ENCODE measurements at regions not wholly inside any gene's neighbourhood (a gene's known extent, or its start where the extent isn't known, plus 50 kb on each side); places are given as distances from the start of the nearest gene placed in this dataset.

DNA sequence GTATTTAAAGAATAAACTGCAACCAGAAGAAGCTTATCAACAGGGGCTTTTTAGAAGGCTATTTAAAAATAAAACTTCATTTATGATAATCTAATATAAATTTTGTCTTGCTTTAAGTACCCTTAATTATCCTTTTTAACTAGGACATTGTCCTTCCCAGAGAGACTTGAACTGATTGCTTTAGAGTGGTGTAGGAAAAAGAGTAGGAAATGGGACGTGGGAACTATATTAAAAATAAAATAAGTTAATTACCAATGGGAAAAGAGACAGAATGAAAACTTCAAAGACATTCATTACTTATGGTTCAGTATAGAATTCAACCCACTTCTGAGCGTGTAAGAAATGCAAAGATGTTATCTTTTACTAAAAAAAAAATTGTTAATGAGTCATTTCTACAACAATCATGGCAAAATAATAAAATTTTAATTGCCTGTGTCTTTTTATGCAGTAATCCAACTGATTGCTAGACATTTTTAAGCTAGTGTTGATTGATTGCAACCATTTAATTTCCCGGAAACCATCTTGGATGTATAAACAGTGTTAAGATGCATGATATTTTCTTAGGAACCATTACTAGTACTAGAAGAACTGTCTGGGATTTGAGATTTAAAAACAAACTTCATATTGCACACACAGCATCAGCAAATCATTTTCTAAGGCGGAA, 298.8 kb upstream of the UMPS start:
- DNase-seq, result no peak
- no peaks in the 10 kb centered on the region for H3K36me3 ChIP-seq
- no peaks in the 10 kb centered on the region for H3K4me1 ChIP-seq
- H3K9me3 ChIP-seq, result no peaks in the 10 kb centered on the region
- no peak overlapping the region for H3K27ac ChIP-seq
- TF ChIP-seq POLR2A (IDR thresholded peaks at IDR 0.05), result no peak
- TF ChIP-seq, protein P1, sequence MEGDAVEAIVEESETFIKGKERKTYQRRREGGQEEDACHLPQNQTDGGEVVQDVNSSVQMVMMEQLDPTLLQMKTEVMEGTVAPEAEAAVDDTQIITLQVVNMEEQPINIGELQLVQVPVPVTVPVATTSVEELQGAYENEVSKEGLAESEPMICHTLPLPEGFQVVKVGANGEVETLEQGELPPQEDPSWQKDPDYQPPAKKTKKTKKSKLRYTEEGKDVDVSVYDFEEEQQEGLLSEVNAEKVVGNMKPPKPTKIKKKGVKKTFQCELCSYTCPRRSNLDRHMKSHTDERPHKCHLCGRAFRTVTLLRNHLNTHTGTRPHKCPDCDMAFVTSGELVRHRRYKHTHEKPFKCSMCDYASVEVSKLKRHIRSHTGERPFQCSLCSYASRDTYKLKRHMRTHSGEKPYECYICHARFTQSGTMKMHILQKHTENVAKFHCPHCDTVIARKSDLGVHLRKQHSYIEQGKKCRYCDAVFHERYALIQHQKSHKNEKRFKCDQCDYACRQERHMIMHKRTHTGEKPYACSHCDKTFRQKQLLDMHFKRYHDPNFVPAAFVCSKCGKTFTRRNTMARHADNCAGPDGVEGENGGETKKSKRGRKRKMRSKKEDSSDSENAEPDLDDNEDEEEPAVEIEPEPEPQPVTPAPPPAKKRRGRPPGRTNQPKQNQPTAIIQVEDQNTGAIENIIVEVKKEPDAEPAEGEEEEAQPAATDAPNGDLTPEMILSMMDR (IDR thresholded peaks at IDR 0.05), result no peak
- H3K4me3 ChIP-seq, result no peak overlapping the region
- H3K27me3 ChIP-seq, result no peaks in the 10 kb centered on the region

DNA sequence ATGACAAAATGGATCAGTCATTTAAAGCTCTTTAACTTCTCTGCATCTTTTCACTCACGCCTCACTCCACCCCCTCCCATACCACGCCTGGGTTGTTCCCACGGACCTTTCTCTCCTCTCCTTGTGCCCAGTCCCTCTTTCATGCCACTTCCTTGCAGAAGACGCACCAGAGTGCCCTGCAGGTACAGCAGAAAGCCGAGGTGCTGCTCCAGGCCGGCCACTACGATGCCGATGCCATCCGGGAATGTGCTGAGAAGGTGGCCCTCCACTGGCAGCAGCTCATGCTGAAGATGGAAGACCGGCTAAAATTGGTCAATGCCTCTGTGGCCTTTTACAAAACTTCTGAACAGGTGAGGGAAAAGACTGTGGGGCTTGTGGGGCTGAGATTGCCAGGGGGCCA, 296.1 kb upstream of the UMPS start:
- Histone ChIP-seq H3K4me1 (no peaks in the 10 kb centered on the region), H3K9me3 (no peaks in the 10 kb centered on the region), H3K27me3 (no peaks in the 10 kb centered on the region), H3K36me3 (no peaks in the 10 kb centered on the region), H3K4me3 (no peak overlapping the region), H3K27ac (no peak overlapping the region)
- no peak for DNase-seq
- TF ChIP-seq, protein P1 (IDR thresholded peaks at IDR 0.05), result no peak
- no peak for TF ChIP-seq POLR2A (IDR thresholded peaks at IDR 0.05)

DNA sequence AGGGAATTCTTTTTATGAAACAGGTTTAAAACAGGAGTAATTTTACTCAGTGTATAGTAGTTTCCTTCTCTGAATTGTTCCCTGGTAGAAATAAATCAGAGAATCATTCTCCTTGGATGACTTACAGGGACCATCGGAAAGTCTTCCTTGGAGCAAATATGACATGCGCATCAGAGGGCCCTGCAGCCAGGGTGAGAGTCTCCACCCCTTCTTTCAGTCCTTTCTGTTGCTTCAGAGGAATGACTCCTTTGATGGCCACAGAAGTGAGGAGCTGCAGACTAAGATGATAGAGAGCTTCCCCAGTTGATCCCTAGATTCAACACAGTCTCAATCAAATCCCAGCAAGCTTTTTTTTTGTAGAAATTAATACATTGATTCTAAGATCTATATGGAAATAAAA, 294.8 kb upstream of the UMPS start:
- TF ChIP-seq, protein P1 (IDR thresholded peaks at IDR 0.05), result no peak
- no peak for TF ChIP-seq POLR2A (IDR thresholded peaks at IDR 0.05)
- Histone ChIP-seq H3K4me1 (no peaks in the 10 kb centered on the region), H3K27me3 (no peaks in the 10 kb centered on the region), H3K36me3 (no peaks in the 10 kb centered on the region), H3K4me3 (no peak overlapping the region), H3K27ac (no peak overlapping the region), H3K9me3 (no peaks in the 10 kb centered on the region)
- no peak for DNase-seq

DNA sequence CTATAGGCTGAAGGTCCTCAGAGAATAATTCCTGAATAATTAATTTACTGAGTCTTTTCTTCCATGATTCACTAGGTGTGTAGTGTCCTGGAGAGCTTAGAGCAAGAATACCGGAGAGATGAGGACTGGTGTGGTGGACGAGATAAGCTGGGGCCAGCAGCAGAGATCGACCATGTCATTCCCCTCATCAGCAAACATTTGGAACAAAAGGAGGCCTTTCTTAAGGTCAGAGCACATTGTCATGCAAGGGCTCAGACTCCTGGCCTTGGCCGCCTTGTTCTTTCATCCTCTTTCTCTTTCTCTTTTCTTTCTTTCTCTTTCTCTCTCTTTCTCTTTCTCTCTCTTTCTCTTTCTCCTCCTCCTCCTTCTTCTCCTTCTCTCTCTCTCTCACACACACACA, 291.4 kb upstream of the UMPS start:
- no peak for TF ChIP-seq POLR2A (IDR thresholded peaks at IDR 0.05)
- H3K4me3 ChIP-seq, result no peak overlapping the region
- no peak overlapping the region for H3K27ac ChIP-seq
- H3K9me3 ChIP-seq, result no peaks in the 10 kb centered on the region
- no peaks in the 10 kb centered on the region for H3K27me3 ChIP-seq
- H3K36me3 ChIP-seq, result no peaks in the 10 kb centered on the region
- DNase-seq, result no peak
- H3K4me1 ChIP-seq, result no peaks in the 10 kb centered on the region

DNA sequence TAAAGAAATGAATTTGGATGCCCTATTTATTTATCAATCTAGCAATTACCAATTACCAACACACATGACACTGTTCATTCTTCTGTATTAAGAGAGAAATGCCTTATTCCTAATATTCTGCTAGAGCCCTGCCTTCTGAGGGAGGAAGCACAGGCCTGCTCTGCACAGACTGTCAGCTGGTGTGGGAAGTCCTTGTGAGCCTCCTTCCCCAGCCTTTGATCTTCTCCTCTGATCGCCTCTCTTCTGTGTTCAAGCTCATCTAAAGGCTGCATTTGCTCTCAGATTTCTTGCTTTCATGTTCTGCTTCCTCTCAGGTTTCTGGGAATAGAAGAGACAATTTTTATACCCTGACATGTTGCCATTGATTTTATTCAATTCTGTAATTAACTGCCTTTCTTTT, 290.6 kb upstream of the UMPS start:
- Histone ChIP-seq H3K4me1 (no peaks in the 10 kb centered on the region), H3K9me3 (no peaks in the 10 kb centered on the region), H3K27ac (no peak overlapping the region), H3K36me3 (no peaks in the 10 kb centered on the region), H3K27me3 (no peaks in the 10 kb centered on the region), H3K4me3 (no peak overlapping the region)
- TF ChIP-seq, protein P1 (IDR thresholded peaks at IDR 0.05), result no peak
- no peak for TF ChIP-seq POLR2A (IDR thresholded peaks at IDR 0.05)
- no peak for DNase-seq

DNA sequence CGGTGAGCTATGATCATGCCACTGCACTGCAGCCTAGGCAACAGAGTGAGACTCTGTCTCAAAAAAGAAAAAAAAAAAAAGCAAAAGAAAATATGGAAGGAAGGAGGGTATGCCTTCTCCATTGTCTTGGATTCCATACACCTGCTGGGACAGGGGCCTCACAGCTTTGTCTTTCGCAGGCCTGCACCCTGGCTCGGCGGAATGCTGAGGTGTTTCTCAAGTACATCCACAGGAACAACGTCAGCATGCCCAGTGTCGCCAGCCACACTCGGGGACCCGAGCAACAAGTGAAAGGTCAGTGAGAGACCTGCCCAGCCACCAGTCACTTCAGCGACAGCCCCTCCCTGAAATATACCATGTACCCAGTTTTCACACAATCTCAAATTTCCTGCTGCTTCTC, 288.5 kb upstream of the UMPS start:
- H3K36me3 ChIP-seq, result no peaks in the 10 kb centered on the region
- no peak for DNase-seq
- no peak overlapping the region for H3K27ac ChIP-seq
- H3K27me3 ChIP-seq, result no peaks in the 10 kb centered on the region
- H3K9me3 ChIP-seq, result no peaks in the 10 kb centered on the region
- TF ChIP-seq, protein P1 (IDR thresholded peaks at IDR 0.05), result no peak
- no peak for TF ChIP-seq POLR2A (IDR thresholded peaks at IDR 0.05)
- H3K4me3 ChIP-seq, result no peak overlapping the region
- no peaks in the 10 kb centered on the region for H3K4me1 ChIP-seq

Measured in Peyer's patch (tissue), 4 donors.